BLaER1 (cell line): ENCODE measurements at regions not wholly inside any gene's neighbourhood (a gene's known extent, or its start where the extent isn't known, plus 50 kb on each side); places are given as distances from the start of the nearest gene placed in this dataset.

Experiments
- H3K27ac ChIP-seq: shearing (Covaris generic); formaldehyde crosslinking; 2 replicates; pipeline ENCODE4 v1.8.1; 2022
- H3K27me3 ChIP-seq: shearing (Covaris generic); formaldehyde crosslinking; 2 replicates; pipeline ENCODE4 v1.8.1; 2022
- H3K36me3 ChIP-seq: shearing (Covaris generic); formaldehyde crosslinking; 2 replicates; pipeline ENCODE4 v1.8.1; 2022
- H3K4me1 ChIP-seq: shearing (Covaris generic); formaldehyde crosslinking; 2 replicates; pipeline ENCODE4 v1.8.1; 2022
- H3K4me2 ChIP-seq: shearing (Covaris generic); formaldehyde crosslinking; 2 replicates; pipeline ENCODE4 v1.8.1; 2022
- H3K4me3 ChIP-seq: shearing (Covaris generic); formaldehyde crosslinking; 2 replicates; pipeline ENCODE4 v1.8.1; 2022
- H3K9ac ChIP-seq: shearing (Covaris generic); formaldehyde crosslinking; 2 replicates; pipeline ENCODE4 v1.8.1; 2022
- H3K9me3 ChIP-seq: shearing (Covaris generic); formaldehyde crosslinking; 2 replicates; pipeline ENCODE4 v1.8.1; 2022
- H4K20me1 ChIP-seq: shearing (Covaris generic); formaldehyde crosslinking; 2 replicates; pipeline ENCODE4 v1.8.1; 2022
- Cebpa-rat ChIP-seq: shearing (Covaris generic); IDR thresholded peaks from 2 replicates; pipeline ENCODE4 v1.8.1; 2022

GRCh38 chr5:20608567-20608966, 620.6 kb upstream of the CDH18 start:
- Histone ChIP-seq H3K27ac (no peak overlapping the region), H3K4me2 (no peak overlapping the region)

GRCh38 chr5:20605732-20606525, 617.9 kb upstream of the CDH18 start:
- no peak overlapping the region for H3K9ac ChIP-seq
- no peaks in the 10 kb centered on the region for H3K4me1 ChIP-seq
- H3K4me2 ChIP-seq = no peak overlapping the region
- no peaks in the 10 kb centered on the region for H4K20me1 ChIP-seq
- no peak for TF ChIP-seq Cebpa-rat
- no peaks in the 10 kb centered on the region for H3K36me3 ChIP-seq
- no peak overlapping the region for H3K27ac ChIP-seq
- H3K9me3 ChIP-seq = no peaks in the 10 kb centered on the region
- no peaks in the 10 kb centered on the region for H3K27me3 ChIP-seq
- H3K4me3 ChIP-seq = no peak overlapping the region

More at GRCh38 chr5:20608567-20608966, 620.6 kb upstream of the CDH18 start:
- no peaks in the 10 kb centered on the region for H3K4me1 ChIP-seq
- H3K9me3 ChIP-seq = no peaks in the 10 kb centered on the region
- no peak overlapping the region for H3K4me3 ChIP-seq
- H3K36me3 ChIP-seq = no peaks in the 10 kb centered on the region
- no peaks in the 10 kb centered on the region for H3K27me3 ChIP-seq
- no peak overlapping the region for H3K9ac ChIP-seq
- TF ChIP-seq Cebpa-rat = no peak
- no peaks in the 10 kb centered on the region for H4K20me1 ChIP-seq

GRCh38 chr5:20604992-20605391, 617.0 kb upstream of the CDH18 start:
- H3K4me2 ChIP-seq = no peak overlapping the region
- no peak overlapping the region for H3K27ac ChIP-seq

GRCh38 chr5:20601678-20602100, 613.7 kb upstream of the CDH18 start:
- Histone ChIP-seq H3K4me2 (no peak overlapping the region), H3K27ac (no peak overlapping the region)
- no peak for TF ChIP-seq Cebpa-rat

More at GRCh38 chr5:20604992-20605391, 617.0 kb upstream of the CDH18 start:
- Histone ChIP-seq H3K9ac (no peak overlapping the region), H3K4me1 (no peaks in the 10 kb centered on the region), H3K27me3 (no peaks in the 10 kb centered on the region), H3K4me3 (no peak overlapping the region), H4K20me1 (no peaks in the 10 kb centered on the region), H3K36me3 (no peaks in the 10 kb centered on the region), H3K9me3 (no peaks in the 10 kb centered on the region)
- no peak for TF ChIP-seq Cebpa-rat

GRCh38 chr5:20590356-20590755, 602.4 kb upstream of the CDH18 start:
- Histone ChIP-seq H3K9ac (no peak overlapping the region), H3K4me3 (no peak overlapping the region), H4K20me1 (no peaks in the 10 kb centered on the region), H3K27ac (no peak overlapping the region), H3K36me3 (no peaks in the 10 kb centered on the region), H3K4me1 (no peaks in the 10 kb centered on the region), H3K9me3 (no peaks in the 10 kb centered on the region), H3K4me2 (no peak overlapping the region), H3K27me3 (no peaks in the 10 kb centered on the region)
- no peak for TF ChIP-seq Cebpa-rat

More at GRCh38 chr5:20601678-20602100, 613.7 kb upstream of the CDH18 start:
- Histone ChIP-seq H3K9me3 (no peaks in the 10 kb centered on the region), H3K27me3 (no peaks in the 10 kb centered on the region), H3K9ac (no peak overlapping the region), H4K20me1 (no peaks in the 10 kb centered on the region), H3K4me1 (no peaks in the 10 kb centered on the region), H3K4me3 (no peak overlapping the region), H3K36me3 (no peaks in the 10 kb centered on the region)

- no peak overlapping the region for H3K4me3 ChIP-seq
- no peak for TF ChIP-seq Cebpa-rat
- H3K36me3 ChIP-seq = no peaks in the 10 kb centered on the region
- no peak overlapping the region for H3K27ac ChIP-seq
- H3K9me3 ChIP-seq = no peaks in the 10 kb centered on the region
- no peaks in the 10 kb centered on the region for H3K4me1 ChIP-seq
- H3K27me3 ChIP-seq = no peaks in the 10 kb centered on the region
- no peaks in the 10 kb centered on the region for H4K20me1 ChIP-seq
- H3K9ac ChIP-seq = no peak overlapping the region
- H3K4me2 ChIP-seq = no peak overlapping the region
Measured at GRCh38 chr5:20575571-20575970, 587.6 kb upstream of the CDH18 start.

- Histone ChIP-seq H3K27ac (no peak overlapping the region), H3K27me3 (no peaks in the 10 kb centered on the region), H3K4me1 (no peaks in the 10 kb centered on the region), H3K9ac (no peak overlapping the region), H3K4me3 (no peak overlapping the region), H3K9me3 (no peaks in the 10 kb centered on the region), H3K36me3 (no peaks in the 10 kb centered on the region), H3K4me2 (no peak overlapping the region), H4K20me1 (no peaks in the 10 kb centered on the region)
- no peak for TF ChIP-seq Cebpa-rat
Measured at GRCh38 chr5:20574576-20574975, 586.6 kb upstream of the CDH18 start.

- Histone ChIP-seq H3K4me1 (no peaks in the 10 kb centered on the region), H3K4me2 (no peak overlapping the region), H3K36me3 (no peaks in the 10 kb centered on the region), H3K4me3 (no peak overlapping the region), H3K9ac (no peak overlapping the region), H3K27ac (no peak overlapping the region), H3K27me3 (no peaks in the 10 kb centered on the region), H4K20me1 (no peaks in the 10 kb centered on the region), H3K9me3 (no peaks in the 10 kb centered on the region)
- TF ChIP-seq Cebpa-rat = no peak
Measured at GRCh38 chr5:20572614-20573013, 584.6 kb upstream of the CDH18 start.

GRCh38 chr5:20570486-20570885, 582.5 kb upstream of the CDH18 start:
- H3K4me1 ChIP-seq = no peaks in the 10 kb centered on the region
- no peak overlapping the region for H3K4me2 ChIP-seq
- no peaks in the 10 kb centered on the region for H3K36me3 ChIP-seq
- no peak for TF ChIP-seq Cebpa-rat
- no peak overlapping the region for H3K9ac ChIP-seq
- no peaks in the 10 kb centered on the region for H3K27me3 ChIP-seq
- no peak overlapping the region for H3K27ac ChIP-seq
- no peak overlapping the region for H3K4me3 ChIP-seq
- H3K9me3 ChIP-seq = no peaks in the 10 kb centered on the region
- H4K20me1 ChIP-seq = no peaks in the 10 kb centered on the region

GRCh38 chr5:20562544-20562943, 574.5 kb upstream of the CDH18 start:
- no peak overlapping the region for H3K9ac ChIP-seq
- no peak overlapping the region for H3K4me2 ChIP-seq
- H3K36me3 ChIP-seq = no peaks in the 10 kb centered on the region
- H3K4me3 ChIP-seq = no peak overlapping the region
- no peaks in the 10 kb centered on the region for H3K9me3 ChIP-seq
- H4K20me1 ChIP-seq = no peaks in the 10 kb centered on the region
- H3K27me3 ChIP-seq = no peaks in the 10 kb centered on the region
- no peak overlapping the region for H3K27ac ChIP-seq
- no peak; the same call in 1 of the 2 replicates for TF ChIP-seq Cebpa-rat
- H3K4me1 ChIP-seq = no peaks in the 10 kb centered on the region
